Esophagus muscularis mucosa (tissue), 4 donors: ENCODE measurements at regions not wholly inside any gene's neighbourhood (a gene's known extent, or its start where the extent isn't known, plus 50 kb on each side); places are given as distances from the start of the nearest gene placed in this dataset.

Experiments used
- CTCF ChIP-seq, 3 experiments: fragments of 200-600 bp in 2 of 3; fragments of 450-650 bp in 1 of 3; sonication (generic) in 2 of 3; IDR thresholded peaks; one replicate each; pipeline ENCODE4 v1.5.1; 2017 to 2019; ENCODE audit warnings: antibody characterized with exemption in 3 of 3, mild to moderate bottlenecking in 2 of 3, moderate library complexity in 1 of 3
- EP300 ChIP-seq: sonication (generic); formaldehyde crosslinking; IDR thresholded peaks from one replicate; pipeline ENCODE4 v1.6.1; 2017; ENCODE audit warnings: antibody characterized with exemption
- POLR2A ChIP-seq: fragments of 450-650 bp; IDR thresholded peaks from one replicate; pipeline ENCODE4 v1.6.1; 2017; ENCODE audit warnings: antibody characterized with exemption, moderate library complexity, mild to moderate bottlenecking, low read depth
- POLR2AphosphoS5 ChIP-seq, 2 donors: sonication (generic); formaldehyde crosslinking; IDR thresholded peaks; one replicate each; pipeline ENCODE4 v1.6.1; 2017; ENCODE audit warnings: antibody characterized with exemption in 2 of 2

DNA sequence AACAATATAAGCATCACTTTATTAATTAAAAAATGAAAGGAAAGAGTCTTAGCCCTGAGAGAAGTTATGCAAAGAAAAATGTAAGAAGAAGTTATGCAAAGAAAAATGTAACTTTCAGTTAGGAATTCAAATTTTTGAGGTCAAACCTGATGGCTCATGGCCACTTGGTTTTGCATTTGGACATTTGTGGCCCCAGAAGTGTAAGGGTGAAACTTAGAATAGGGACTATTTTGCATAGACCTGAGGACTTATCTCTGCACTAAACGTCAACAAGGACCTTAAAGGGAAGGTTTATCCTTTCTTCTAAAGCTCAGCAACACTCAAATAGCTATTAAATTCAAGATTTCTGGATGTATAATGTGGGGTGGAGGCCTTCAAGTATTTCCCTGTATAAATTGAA is 724.5 kb upstream of the POT1 start:
- TF ChIP-seq CTCF (IDR thresholded peaks at IDR 0.05) (no peak), POLR2AphosphoS5 (IDR thresholded peaks at IDR 0.05) (no peak), POLR2A (no peak), EP300 (no peak)
